DMS 273 (cell line): ENCODE measurements at regions not wholly inside any gene's neighbourhood (a gene's known extent, or its start where the extent isn't known, plus 50 kb on each side); places are given as distances from the start of the nearest gene placed in this dataset.
A peak's percentile ranks its signal among the peaks of the same experiment; 100 is the strongest.
"Not testable (repeated sequence)": the region's sequence is repeated elsewhere in the genome, so short reads cannot be mapped to it uniquely, and the experiment has no call there.

Source experiments
- DNase-seq: peaks from one replicate; lab custom pipeline; 2025; ENCODE audit not compliant: unreplicated experiment; lab: John Stamatoyannopoulos, UW

GRCh38 chr2:58794103-58794502, 553.0 kb upstream of the FANCL start:
- DNase-seq, result no peak

- DNase-seq, result no peak
Measured at GRCh38 chr2:58788402-58788801, 547.3 kb upstream of the FANCL start.

- DNase-seq, result no peak
Measured at GRCh38 chr2:58770846-58771245, 529.7 kb upstream of the FANCL start.

GRCh38 chr2:58769864-58770234, 528.7 kb upstream of the FANCL start:
- DNase-seq, result no peak

- no peak for DNase-seq
Measured at GRCh38 chr2:58769111-58769863, 528.2 kb upstream of the FANCL start.

GRCh38 chr2:58768715-58769080, 527.6 kb upstream of the FANCL start:
- no peak for DNase-seq

GRCh38 chr2:58767828-58768714, 526.9 kb upstream of the FANCL start:
- no peak for DNase-seq

GRCh38 chr2:58764338-58765104, 523.4 kb upstream of the FANCL start:
- DNase-seq, result no peak

- peak; percentile 70 for DNase-seq
Measured at GRCh38 chr2:58762176-58762781, 521.2 kb upstream of the FANCL start.

- no peak for DNase-seq
Measured at GRCh38 chr2:58757971-58758370, 516.8 kb upstream of the FANCL start.

- no peak for DNase-seq
Measured at GRCh38 chr2:58756336-58756735, 515.2 kb upstream of the FANCL start.

GRCh38 chr2:58752507-58752906, 511.4 kb upstream of the FANCL start:
- not testable (repeated sequence) for DNase-seq

- DNase-seq, result not testable (repeated sequence)
Measured at GRCh38 chr2:58751676-58752075, 510.6 kb upstream of the FANCL start.

GRCh38 chr2:58749041-58749440, 507.9 kb upstream of the FANCL start:
- no peak for DNase-seq

GRCh38 chr2:58745334-58745733, 504.2 kb upstream of the FANCL start:
- not testable (repeated sequence) for DNase-seq

GRCh38 chr2:58740426-58740825, 499.3 kb upstream of the FANCL start:
- DNase-seq, result no peak

GRCh38 chr2:58739033-58739432, 497.9 kb upstream of the FANCL start:
- DNase-seq, result no peak

- DNase-seq, result no peak
Measured at GRCh38 chr2:58734365-58734764, 493.2 kb upstream of the FANCL start.

GRCh38 chr2:58732999-58733398, 491.9 kb upstream of the FANCL start:
- no peak for DNase-seq

GRCh38 chr2:58731488-58731869, 490.4 kb upstream of the FANCL start:
- DNase-seq, result no peak
